A673 (cell line): ENCODE measurements at regions not wholly inside any gene's neighbourhood (a gene's known extent, or its start where the extent isn't known, plus 50 kb on each side); places are given as distances from the start of the nearest gene placed in this dataset.

Experiments
- BruUV-seq: library from RNA; stranded (reverse); fragments of 400-500 nt; replicated peaks from 2 replicates; lab custom pipeline; 2021; lab: Mats Ljungman, UMichigan
- CTCF ChIA-PET: fragments of 300-600 bp; sonication (Branson Sonifier 250); formaldehyde crosslinking; loops from one replicate; lab custom pipeline; 2022; ENCODE audit warnings: antibody characterized with exemption; lab: Charles Lee
- POLR2A ChIA-PET: fragments of 300-600 bp; sonication (Branson Sonifier 250); formaldehyde crosslinking; loops from one replicate; lab custom pipeline; 2022; ENCODE audit warnings: antibody characterized with exemption; ENCODE audit not compliant: low non-redundant PET; lab: Charles Lee
- DNase-seq: peaks from one replicate; pipeline ENCODE4 v3.0.0-alpha.2; 2015; ENCODE audit warnings: low spot score
- H3K27ac ChIP-seq: fragments of 200-600 bp; sonication (generic); 2 replicates; pipeline ENCODE4 v1.5.1; 2016; ENCODE audit warnings: mixed run types, low read depth, mild to moderate bottlenecking, mixed read lengths, antibody characterized with exemption, low read length; ENCODE audit not compliant: poor library complexity, severe bottlenecking
- H3K27me3 ChIP-seq: fragments of 200-600 bp; sonication (generic); replicated peaks from 2 replicates; pipeline ENCODE4 v1.6.1; 2017; ENCODE audit warnings: mixed run types, low read depth, mild to moderate bottlenecking, mixed read lengths, antibody characterized with exemption, low read length; ENCODE audit not compliant: insufficient read depth, poor library complexity
- H3K36me3 ChIP-seq: fragments of 200-600 bp; sonication (generic); 2 replicates; pipeline ENCODE4 v1.6.1; 2016; ENCODE audit warnings: mixed run types, mild to moderate bottlenecking, mixed read lengths, antibody characterized with exemption, low read length; ENCODE audit not compliant: insufficient read depth, poor library complexity, severe bottlenecking
- H3K4me1 ChIP-seq: fragments of 200-600 bp; sonication (generic); 2 replicates; pipeline ENCODE4 v1.6.1; 2017; ENCODE audit warnings: mixed run types, mild to moderate bottlenecking, mixed read lengths, antibody characterized with exemption, low read length; ENCODE audit not compliant: insufficient read depth, poor library complexity, severe bottlenecking
- H3K4me3 ChIP-seq: fragments of 200-600 bp; sonication (generic); 2 replicates; pipeline ENCODE4 v1.5.1; 2016; ENCODE audit warnings: low read depth, mixed run types, mild to moderate bottlenecking, mixed read lengths, low read length; ENCODE audit not compliant: poor library complexity, severe bottlenecking
- H3K9me3 ChIP-seq: fragments of 200-600 bp; sonication (generic); 2 replicates; pipeline ENCODE4 v1.6.1; 2016; ENCODE audit warnings: mixed run types, low read depth, mild to moderate bottlenecking, mixed read lengths, antibody characterized with exemption, low read length; ENCODE audit not compliant: poor library complexity, severe bottlenecking
- CTCF ChIP-seq: fragments of 300-800, 200-600 bp; sonication (generic); conservative IDR thresholded peaks from 2 replicates; pipeline ENCODE4 v1.5.1; 2017; ENCODE audit warnings: low read depth, mild to moderate bottlenecking, antibody characterized with exemption, low read length, moderate library complexity, mixed read lengths
- EZH2 ChIP-seq: fragments of 200-600 bp; sonication (generic); IDR thresholded peaks from 2 replicates; pipeline ENCODE4 v1.6.1; 2017; ENCODE audit warnings: borderline replicate concordance, low read depth, mild to moderate bottlenecking, mixed read lengths, antibody characterized with exemption, low read length; ENCODE audit not compliant: poor library complexity, severe bottlenecking
- intact Hi-C: fragments of 100-400 bp; cut with micrococcal nuclease; formaldehyde crosslinking; loops from one replicate; pipeline ENCODE4 v1.10.0; 2022; ENCODE audit not compliant: unreplicated experiment

- intact Hi-C loops: no loop called here
- Histone ChIP-seq H3K4me3 (no peak overlapping the region), H3K27ac (no peak overlapping the region), H3K27me3 (no peaks in the 10 kb centered on the region), H3K36me3 (no peaks in the 10 kb centered on the region), H3K4me1 (no peaks in the 10 kb centered on the region), H3K9me3 (no peaks in the 10 kb centered on the region)
- CTCF ChIA-PET: no interaction called here
- DNase-seq: no peak
- BruUV-seq: no TSS peak
- POLR2A ChIA-PET: no interaction called here
- TF ChIP-seq EZH2: no peak
- TF ChIP-seq CTCF: no peak
These were observed 60.5 kb upstream of the KLF7 start for GRCh38 chr2:207226243-207226642.

GRCh38 chr2:207226671-207227061 is 60.9 kb upstream of the KLF7 start:
- Histone ChIP-seq H3K4me3 (no peak overlapping the region), H3K27ac (no peak overlapping the region), H3K27me3 (no peaks in the 10 kb centered on the region), H3K4me1 (no peaks in the 10 kb centered on the region), H3K9me3 (no peaks in the 10 kb centered on the region), H3K36me3 (no peaks in the 10 kb centered on the region)
- ChIA-PET POLR2A (no interaction called here), CTCF (no interaction called here)
- DNase-seq: no peak
- no TSS peak for BruUV-seq
- intact Hi-C loops: no loop called here
- TF ChIP-seq EZH2 (no peak), CTCF (no peak)

- no TSS peak for BruUV-seq
- ChIA-PET CTCF (no interaction called here), POLR2A (no interaction called here)
- DNase-seq: no peak
- Histone ChIP-seq H3K27ac (no peak overlapping the region), H3K4me3 (no peak overlapping the region), H3K36me3 (no peaks in the 10 kb centered on the region), H3K9me3 (no peaks in the 10 kb centered on the region), H3K4me1 (no peaks in the 10 kb centered on the region), H3K27me3 (no peaks in the 10 kb centered on the region)
- TF ChIP-seq EZH2: no peak
- intact Hi-C loops: no loop called here
These were observed 61.5 kb upstream of the KLF7 start for GRCh38 chr2:207227062-207227748.

GRCh38 chr2:207227749-207228145 is 62.0 kb upstream of the KLF7 start:
- intact Hi-C loops: no loop called here
- H3K36me3 ChIP-seq: no peaks in the 10 kb centered on the region
- TF ChIP-seq EZH2: no peak
- no peak for TF ChIP-seq CTCF
- no peak for DNase-seq
- no peak overlapping the region for H3K4me3 ChIP-seq
- POLR2A ChIA-PET: no interaction called here
- H3K9me3 ChIP-seq: no peaks in the 10 kb centered on the region
- no peak overlapping the region for H3K27ac ChIP-seq
- H3K4me1 ChIP-seq: no peaks in the 10 kb centered on the region
- BruUV-seq: no TSS peak
- H3K27me3 ChIP-seq: no peaks in the 10 kb centered on the region
- CTCF ChIA-PET: no interaction called here
